ENCODE measurements at regions not wholly inside any gene's neighbourhood (a gene's known extent, or its start where the extent isn't known, plus 50 kb on each side); places are given as distances from the start of the nearest gene placed in this dataset.

- Mint-ChIP-seq H3K27ac (no peak overlapping the region), H3K27me3 (no peaks in the 10 kb centered on the region), H3K4me3 (no peak overlapping the region), H3K9me3 (peaks cover 15% of the 10 kb centered on the region), H3K4me1 (ENCODE audit: low read depth in 2 of 2) (no peaks in the 10 kb centered on the region), H3K36me3 (no peaks in the 10 kb centered on the region)
- DNase-seq (ENCODE audit: low spot score) (no peak), ATAC-seq (no peak)
These were observed 653.7 kb upstream of the SEMA3D start for GRCh38 chr7:85840554-85840953.

DNA sequence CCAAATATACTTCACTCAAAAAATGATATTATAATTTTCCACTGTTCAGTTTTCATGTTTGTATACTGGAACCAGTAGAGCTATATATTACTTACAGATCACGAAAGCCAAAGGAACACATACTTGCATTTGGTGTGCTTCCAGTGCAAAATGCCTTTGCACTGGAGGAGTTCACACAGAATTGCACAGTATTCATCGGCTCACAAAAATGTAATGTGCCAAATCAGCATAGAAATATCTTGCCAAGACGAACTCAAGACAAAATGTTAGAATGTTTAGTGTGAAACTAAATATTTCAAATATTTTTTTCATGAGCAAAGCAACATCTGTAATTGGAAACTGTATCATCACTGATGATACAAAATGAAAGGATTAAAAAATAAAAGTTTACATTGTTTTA, 646.2 kb upstream of the SEMA3D start:
- Mint-ChIP-seq H3K4me1 (ENCODE audit: low read depth in 2 of 2) (no peaks in the 10 kb centered on the region), H3K27me3 (no peaks in the 10 kb centered on the region), H3K27ac (no peak overlapping the region), H3K9me3 (peaks cover 12% of the 10 kb centered on the region), H3K4me3 (no peak overlapping the region), H3K36me3 (peaks cover 4% of the 10 kb centered on the region)
- ATAC-seq (no peak), DNase-seq (ENCODE audit: low spot score) (no peak)

- no peaks in the 10 kb centered on the region for H3K4me1 Mint-ChIP-seq (ENCODE audit: low read depth in 2 of 2)
These were observed 644.1 kb upstream of the SEMA3D start for GRCh38 chr7:85830982-85831381.

DNA sequence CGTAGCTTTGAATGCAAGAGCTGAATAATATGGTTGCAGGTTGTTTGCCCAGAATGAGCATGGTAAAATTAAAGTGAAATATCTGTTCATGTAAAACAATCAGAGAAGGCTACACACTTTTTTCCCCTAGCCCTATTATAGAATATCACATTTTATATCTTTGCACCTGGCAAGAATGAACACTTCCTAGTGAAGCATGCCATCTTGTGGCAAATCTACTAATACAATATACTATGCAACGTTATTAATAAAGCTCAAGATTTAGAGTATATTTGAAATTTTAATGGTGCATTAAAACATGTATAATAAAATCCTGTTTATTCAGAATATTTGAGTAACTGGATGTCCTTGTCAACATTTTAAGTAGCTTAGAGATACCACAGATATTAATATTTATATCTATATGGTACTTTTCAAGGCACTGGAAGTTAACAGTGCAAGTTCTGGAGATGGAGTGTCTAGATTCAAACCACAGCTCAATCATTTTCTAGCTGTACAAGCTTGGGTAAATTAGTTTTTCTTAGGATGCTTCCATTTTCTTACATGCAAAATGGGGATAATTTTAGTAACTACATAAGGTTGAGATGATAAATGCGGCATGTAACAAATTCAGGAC, 643.1 kb upstream of the SEMA3D start:
- no peaks in the 10 kb centered on the region for H3K4me1 Mint-ChIP-seq (ENCODE audit: low read depth in 2 of 2)
- no peak overlapping the region for H3K27ac Mint-ChIP-seq
- H3K27me3 Mint-ChIP-seq, result no peaks in the 10 kb centered on the region
- ATAC-seq (no peak), DNase-seq (ENCODE audit: low spot score) (no peak)
- no peak overlapping the region for H3K4me3 Mint-ChIP-seq
- peaks cover 5% of the 10 kb centered on the region for H3K9me3 Mint-ChIP-seq
- peaks cover 4% of the 10 kb centered on the region for H3K36me3 Mint-ChIP-seq

More at GRCh38 chr7:85830982-85831381, 644.1 kb upstream of the SEMA3D start:
- no peaks in the 10 kb centered on the region for H3K27me3 Mint-ChIP-seq
- H3K9me3 Mint-ChIP-seq, result peaks cover 5% of the 10 kb centered on the region
- ATAC-seq, result no peak
- peaks cover 4% of the 10 kb centered on the region for H3K36me3 Mint-ChIP-seq
- no peak for DNase-seq (ENCODE audit: low spot score)
- no peak overlapping the region for H3K27ac Mint-ChIP-seq
- no peak overlapping the region for H3K4me3 Mint-ChIP-seq

GRCh38 chr7:85829176-85829575, 642.3 kb upstream of the SEMA3D start:
- H3K36me3 Mint-ChIP-seq, result peaks cover 2% of the 10 kb centered on the region
- H3K27ac Mint-ChIP-seq, result no peak overlapping the region
- DNase-seq (ENCODE audit: low spot score) (no peak), ATAC-seq (no peak)
- no peak overlapping the region for H3K4me3 Mint-ChIP-seq
- H3K27me3 Mint-ChIP-seq, result no peaks in the 10 kb centered on the region
- H3K9me3 Mint-ChIP-seq, result peaks cover 2% of the 10 kb centered on the region
- no peaks in the 10 kb centered on the region for H3K4me1 Mint-ChIP-seq (ENCODE audit: low read depth in 2 of 2)

GRCh38 chr7:85828614-85829013, 641.8 kb upstream of the SEMA3D start:
- no peak for DNase-seq (ENCODE audit: low spot score)
- H3K4me3 Mint-ChIP-seq, result no peak overlapping the region
- H3K27me3 Mint-ChIP-seq, result no peaks in the 10 kb centered on the region
- no peaks in the 10 kb centered on the region for H3K36me3 Mint-ChIP-seq
- no peak for ATAC-seq
- H3K9me3 Mint-ChIP-seq, result no peaks in the 10 kb centered on the region
- no peaks in the 10 kb centered on the region for H3K4me1 Mint-ChIP-seq (ENCODE audit: low read depth in 2 of 2)
- H3K27ac Mint-ChIP-seq, result no peak overlapping the region

- Mint-ChIP-seq H3K4me3 (no peak overlapping the region), H3K36me3 (no peaks in the 10 kb centered on the region), H3K4me1 (ENCODE audit: low read depth in 2 of 2) (no peaks in the 10 kb centered on the region), H3K27me3 (no peaks in the 10 kb centered on the region), H3K9me3 (peaks cover 3% of the 10 kb centered on the region), H3K27ac (no peak overlapping the region)
- ATAC-seq (no peak), DNase-seq (ENCODE audit: low spot score) (no peak)
These were observed 636.7 kb upstream of the SEMA3D start for GRCh38 chr7:85823396-85824080.

DNA sequence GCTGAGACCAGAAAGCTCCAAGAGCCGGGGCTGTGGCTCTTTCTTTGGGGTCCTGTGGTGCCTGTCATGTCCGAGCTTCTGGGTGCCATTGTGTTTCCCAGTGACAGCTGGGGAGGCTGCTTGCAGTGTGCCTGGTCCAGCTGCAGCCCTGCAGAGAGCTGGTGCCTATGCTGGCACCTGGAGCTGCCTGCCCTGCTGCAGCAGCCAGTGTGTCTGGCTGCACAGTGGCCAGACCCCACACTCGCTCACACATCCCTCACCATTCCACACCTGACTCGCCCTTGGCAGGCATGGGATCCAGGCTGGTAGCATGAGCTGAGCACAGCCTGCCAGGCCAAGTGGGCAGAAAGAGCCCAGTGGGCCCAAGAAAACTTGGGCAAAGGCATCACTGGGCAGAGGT, 635.1 kb upstream of the SEMA3D start:
- no peaks in the 10 kb centered on the region for H3K27me3 Mint-ChIP-seq
- ATAC-seq, result no peak
- H3K27ac Mint-ChIP-seq, result no peak overlapping the region
- no peak overlapping the region for H3K4me3 Mint-ChIP-seq
- DNase-seq (ENCODE audit: low spot score), result no peak
- no peaks in the 10 kb centered on the region for H3K36me3 Mint-ChIP-seq
- H3K4me1 Mint-ChIP-seq (ENCODE audit: low read depth in 2 of 2), result no peaks in the 10 kb centered on the region
- peaks cover 10% of the 10 kb centered on the region for H3K9me3 Mint-ChIP-seq

GRCh38 chr7:85820702-85821443, 634.0 kb upstream of the SEMA3D start:
- ATAC-seq (no peak), DNase-seq (ENCODE audit: low spot score) (no peak)
- Mint-ChIP-seq H3K27me3 (no peaks in the 10 kb centered on the region), H3K36me3 (no peaks in the 10 kb centered on the region), H3K9me3 (peaks cover 10% of the 10 kb centered on the region), H3K4me3 (no peak overlapping the region), H3K4me1 (ENCODE audit: low read depth in 2 of 2) (no peaks in the 10 kb centered on the region), H3K27ac (no peak overlapping the region)

DNA sequence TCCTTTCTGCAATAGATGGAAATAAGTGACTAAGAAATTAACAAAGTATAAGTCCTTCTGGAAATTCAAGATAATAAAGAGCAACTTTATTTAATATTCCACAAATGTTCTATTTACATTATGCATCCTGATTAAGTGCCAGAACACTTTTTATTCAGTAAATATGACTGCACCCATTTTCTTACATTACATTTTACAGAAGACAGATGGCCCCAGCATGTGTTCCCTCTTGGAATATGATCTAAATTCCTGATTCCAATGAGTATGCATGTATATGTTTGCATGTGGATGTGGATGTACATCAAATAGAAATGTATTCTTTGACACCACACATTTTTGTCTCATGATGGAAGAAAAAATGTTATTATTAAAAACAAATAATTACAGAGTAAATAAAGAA, 628.7 kb upstream of the SEMA3D start:
- Mint-ChIP-seq H3K36me3 (no peaks in the 10 kb centered on the region), H3K27me3 (no peaks in the 10 kb centered on the region), H3K27ac (no peak overlapping the region), H3K4me3 (no peak overlapping the region), H3K9me3 (peaks cover 16% of the 10 kb centered on the region), H3K4me1 (ENCODE audit: low read depth in 2 of 2) (no peaks in the 10 kb centered on the region)
- ATAC-seq, result no peak
- no peak for DNase-seq (ENCODE audit: low spot score)

DNA sequence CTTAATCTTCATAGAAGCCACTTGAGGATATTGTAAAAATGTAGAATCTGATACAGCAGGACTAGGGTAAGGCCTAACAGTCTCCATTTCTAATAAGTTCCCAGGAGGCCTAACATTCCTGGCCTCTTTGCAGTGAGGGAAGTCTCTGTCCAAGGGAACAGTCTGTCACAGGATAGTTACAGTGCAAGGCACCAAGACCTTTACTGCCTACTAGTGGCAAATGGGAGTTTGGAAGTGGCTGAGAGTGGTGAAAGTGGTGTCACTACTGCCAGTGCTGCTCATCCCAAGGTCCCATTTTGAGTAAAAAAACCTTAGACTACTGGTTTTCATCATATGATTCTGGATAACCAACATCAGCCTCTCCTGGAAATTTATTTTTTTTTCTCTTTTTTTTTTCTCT, 619.5 kb upstream of the SEMA3D start:
- peaks cover 2% of the 10 kb centered on the region for H3K9me3 Mint-ChIP-seq

GRCh38 chr7:85805656-85806055, 618.8 kb upstream of the SEMA3D start:
- DNase-seq (ENCODE audit: low spot score) (no peak), ATAC-seq (no peak)
- Mint-ChIP-seq H3K9me3 (no peaks in the 10 kb centered on the region), H3K4me3 (no peak overlapping the region), H3K27ac (no peak overlapping the region), H3K27me3 (no peaks in the 10 kb centered on the region), H3K36me3 (no peaks in the 10 kb centered on the region), H3K4me1 (ENCODE audit: low read depth in 2 of 2) (no peaks in the 10 kb centered on the region)

More for the DNA sequence above, 619.5 kb upstream of the SEMA3D start:
- Mint-ChIP-seq H3K4me3 (no peak overlapping the region), H3K4me1 (ENCODE audit: low read depth in 2 of 2) (no peaks in the 10 kb centered on the region), H3K36me3 (no peaks in the 10 kb centered on the region), H3K27ac (no peak overlapping the region), H3K27me3 (no peaks in the 10 kb centered on the region)
- ATAC-seq (no peak), DNase-seq (ENCODE audit: low spot score) (no peak)

GRCh38 chr7:85805249-85805648, 618.4 kb upstream of the SEMA3D start:
- H3K4me3 Mint-ChIP-seq, result no peak overlapping the region
- H3K36me3 Mint-ChIP-seq, result no peaks in the 10 kb centered on the region
- H3K9me3 Mint-ChIP-seq, result peaks cover 1% of the 10 kb centered on the region
- no peaks in the 10 kb centered on the region for H3K4me1 Mint-ChIP-seq (ENCODE audit: low read depth in 2 of 2)
- H3K27me3 Mint-ChIP-seq, result no peaks in the 10 kb centered on the region
- DNase-seq (ENCODE audit: low spot score), result no peak
- H3K27ac Mint-ChIP-seq, result no peak overlapping the region
- no peak for ATAC-seq

- no peak overlapping the region for H3K27ac Mint-ChIP-seq
- ATAC-seq (no peak), DNase-seq (ENCODE audit: low spot score) (no peak)
- H3K4me1 Mint-ChIP-seq (ENCODE audit: low read depth in 2 of 2), result no peaks in the 10 kb centered on the region
- no peak overlapping the region for H3K4me3 Mint-ChIP-seq
- H3K36me3 Mint-ChIP-seq, result no peaks in the 10 kb centered on the region
- no peaks in the 10 kb centered on the region for H3K27me3 Mint-ChIP-seq
- peaks cover 3% of the 10 kb centered on the region for H3K9me3 Mint-ChIP-seq
These were observed 615.4 kb upstream of the SEMA3D start for GRCh38 chr7:85802211-85802610.

Data from natural killer cell treated with Interleukin-12 subunit alpha and Interleukin-12 subunit beta and Interleukin-15 and Interleukin-18, amount 100 ng/mL, for 72 hours (primary cell).